ENCODE measurements at regions not wholly inside any gene's neighbourhood (a gene's known extent, or its start where the extent isn't known, plus 50 kb on each side); places are given as distances from the start of the nearest gene placed in this dataset.

GRCh38 chr5:111963555-111963954, 206.6 kb upstream of the NREP start:
- TF ChIP-seq CTCF (IDR thresholded peaks at IDR 0.05) = no peak
- no peak for TF ChIP-seq POLR2AphosphoS5 (IDR thresholded peaks at IDR 0.05; ENCODE audit: low read depth, low read length)

Data from Panc1 (cell line).